Endothelial cell of umbilical vein (primary cell): ENCODE measurements at regions not wholly inside any gene's neighbourhood (a gene's known extent, or its start where the extent isn't known, plus 50 kb on each side); places are given as distances from the start of the nearest gene placed in this dataset.

ENCODE experiments used
- CTCF ChIP-seq, 2 donors: IDR thresholded peaks; 1 replicate in 1 of 2; 2 replicates in 1 of 2; pipeline ENCODE4 v1.5.1; 2011; ENCODE audit warnings: low read length in 2 of 2, mild to moderate bottlenecking in 2 of 2, moderate library complexity in 2 of 2, control low read depth in 1 of 2, inconsistent platforms in 1 of 2, low read depth in 1 of 2; ENCODE audit not compliant: insufficient read depth in 1 of 2; ENCODE audit errors: extremely low read depth in 1 of 2
- JUN ChIP-seq: IDR thresholded peaks from 2 replicates; pipeline ENCODE4 v1.6.1; 2011; ENCODE audit warnings: borderline replicate concordance, low read depth; ENCODE audit not compliant: insufficient read length, insufficient read depth
- MAX ChIP-seq: IDR thresholded peaks from 2 replicates; pipeline ENCODE4 v1.6.1; 2011; ENCODE audit not compliant: insufficient read depth, insufficient read length
- POLR2A ChIP-seq: IDR thresholded peaks from 2 replicates; pipeline ENCODE4 v1.6.1; 2012; ENCODE audit warnings: low read depth, mild to moderate bottlenecking, control low read depth, low read length

- TF ChIP-seq CTCF (IDR thresholded peaks at IDR 0.05; ENCODE audit: extremely low read depth in 1 of 2, insufficient read depth in 1 of 2, low read depth in 1 of 2, low read length in 2 of 2) (no peak), JUN (no peak), POLR2A (no peak), MAX (no peak)
Observed at GRCh38 chr3:194034346-194035336, 101.3 kb upstream of the HES1 start.
